ENCODE measurements at regions not wholly inside any gene's neighbourhood (a gene's known extent, or its start where the extent isn't known, plus 50 kb on each side); places are given as distances from the start of the nearest gene placed in this dataset.

DNA sequence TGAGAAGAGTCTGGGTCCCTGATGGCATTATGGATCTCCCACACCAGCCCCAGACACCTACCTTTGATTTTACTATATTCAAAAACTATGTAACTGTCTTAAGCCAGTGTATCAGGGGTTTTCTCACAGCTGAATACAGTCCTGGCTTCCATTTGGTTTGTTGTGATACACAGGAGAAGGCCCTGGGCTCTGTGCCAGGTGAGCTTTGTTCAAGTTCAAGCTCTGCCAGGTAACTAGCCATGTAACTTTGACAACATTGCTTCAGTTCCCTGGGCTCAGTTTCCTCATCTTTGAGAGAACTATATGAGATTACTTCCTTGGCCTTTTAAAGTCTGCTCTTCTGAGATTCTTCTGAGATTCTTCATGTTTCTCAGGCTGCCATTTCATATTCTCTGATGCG lies 327.5 kb upstream of the TENM4 start:
- DNase-seq (ENCODE audit: extremely low read depth, low read depth): no peak
- TF ChIP-seq, protein P1, sequence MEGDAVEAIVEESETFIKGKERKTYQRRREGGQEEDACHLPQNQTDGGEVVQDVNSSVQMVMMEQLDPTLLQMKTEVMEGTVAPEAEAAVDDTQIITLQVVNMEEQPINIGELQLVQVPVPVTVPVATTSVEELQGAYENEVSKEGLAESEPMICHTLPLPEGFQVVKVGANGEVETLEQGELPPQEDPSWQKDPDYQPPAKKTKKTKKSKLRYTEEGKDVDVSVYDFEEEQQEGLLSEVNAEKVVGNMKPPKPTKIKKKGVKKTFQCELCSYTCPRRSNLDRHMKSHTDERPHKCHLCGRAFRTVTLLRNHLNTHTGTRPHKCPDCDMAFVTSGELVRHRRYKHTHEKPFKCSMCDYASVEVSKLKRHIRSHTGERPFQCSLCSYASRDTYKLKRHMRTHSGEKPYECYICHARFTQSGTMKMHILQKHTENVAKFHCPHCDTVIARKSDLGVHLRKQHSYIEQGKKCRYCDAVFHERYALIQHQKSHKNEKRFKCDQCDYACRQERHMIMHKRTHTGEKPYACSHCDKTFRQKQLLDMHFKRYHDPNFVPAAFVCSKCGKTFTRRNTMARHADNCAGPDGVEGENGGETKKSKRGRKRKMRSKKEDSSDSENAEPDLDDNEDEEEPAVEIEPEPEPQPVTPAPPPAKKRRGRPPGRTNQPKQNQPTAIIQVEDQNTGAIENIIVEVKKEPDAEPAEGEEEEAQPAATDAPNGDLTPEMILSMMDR (IDR thresholded peaks at IDR 0.05; ENCODE audit: low read depth, low read length, missing control alignments): no peak

DNA sequence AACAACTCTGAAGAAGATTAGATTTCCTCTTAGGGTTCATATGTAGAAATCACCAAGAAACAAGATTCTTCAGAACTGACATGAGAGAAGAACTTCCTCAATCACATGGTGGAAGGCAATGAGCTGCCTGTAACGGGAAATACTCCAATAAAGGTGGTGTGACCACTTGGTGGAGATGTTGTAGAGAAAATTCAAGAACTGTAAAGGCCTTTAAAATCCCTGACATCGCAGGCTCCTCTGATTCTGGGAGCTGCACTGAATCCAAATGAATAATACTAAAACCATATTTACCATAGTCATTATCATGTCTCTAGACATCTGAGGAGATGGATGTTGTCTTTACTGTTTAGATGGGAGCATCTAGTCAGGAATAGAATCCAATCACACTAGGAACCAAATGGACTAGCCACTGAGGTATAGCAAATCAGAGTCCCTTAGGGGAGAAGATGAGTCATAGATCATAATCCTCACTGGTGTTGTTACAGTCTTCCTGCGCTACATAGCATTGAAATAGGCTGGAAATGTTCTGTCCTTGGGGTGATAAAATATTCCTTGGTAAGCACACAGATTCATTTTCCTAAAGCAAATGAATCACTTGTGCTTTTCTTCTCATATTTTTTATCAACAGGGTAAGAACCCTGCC lies 321.6 kb upstream of the TENM4 start:
- TF ChIP-seq, protein P1 (IDR thresholded peaks at IDR 0.05; ENCODE audit: low read depth, low read length, missing control alignments): no peak
- DNase-seq (ENCODE audit: extremely low read depth, low read depth): no peak
- H3K4me3 ChIP-seq (replicated peaks; ENCODE audit: low read depth, low read length): no peak overlapping the region

More for the DNA sequence above, 327.5 kb upstream of the TENM4 start:
- H3K4me3 ChIP-seq (replicated peaks; ENCODE audit: low read depth, low read length): no peak overlapping the region

DNA sequence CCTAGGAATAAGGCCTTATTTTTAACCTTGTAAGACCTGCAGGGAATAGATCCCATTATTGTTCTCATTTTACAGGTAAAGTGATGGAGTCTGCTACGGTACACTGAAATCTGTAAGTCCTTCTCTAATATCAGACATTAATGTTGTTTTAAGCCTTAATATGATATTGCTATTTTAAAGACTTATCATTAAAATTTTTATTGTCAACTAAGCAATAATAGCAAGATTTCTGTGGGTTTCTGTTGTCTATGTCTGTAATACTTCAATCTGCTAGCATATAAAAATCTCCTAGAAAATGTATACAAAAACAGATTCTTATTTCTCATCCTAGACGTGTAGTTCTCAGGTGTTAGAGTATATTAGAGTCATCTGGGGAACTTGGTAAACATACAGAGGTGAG lies 317.5 kb upstream of the TENM4 start:
- no peak overlapping the region for H3K4me3 ChIP-seq (replicated peaks; ENCODE audit: low read depth, low read length)
- TF ChIP-seq, protein P1 (IDR thresholded peaks at IDR 0.05; ENCODE audit: low read depth, low read length, missing control alignments): no peak
- no peak for DNase-seq (ENCODE audit: extremely low read depth, low read depth)

DNA sequence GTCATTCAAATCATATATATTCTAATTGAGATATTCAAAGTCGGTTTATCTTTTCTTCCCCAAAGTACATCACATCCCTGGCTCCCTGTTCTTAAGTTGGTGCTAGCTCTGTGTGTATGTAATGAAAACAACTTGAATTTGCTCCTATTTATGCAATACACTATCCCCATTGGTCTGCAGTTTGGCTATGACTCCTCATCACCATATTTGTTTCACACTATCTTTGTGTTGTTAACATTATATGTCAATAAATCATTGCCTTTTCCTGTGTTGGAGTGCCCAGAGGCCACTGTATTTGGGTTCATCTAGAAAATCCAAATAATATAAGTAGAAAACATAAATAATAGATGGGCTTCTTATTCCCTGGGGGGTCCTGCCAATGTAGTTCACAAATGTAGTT lies 306.6 kb upstream of the TENM4 start:
- no peak for DNase-seq (ENCODE audit: extremely low read depth, low read depth)
- TF ChIP-seq, protein P1 (IDR thresholded peaks at IDR 0.05; ENCODE audit: low read depth, low read length, missing control alignments): no peak
- H3K4me3 ChIP-seq (replicated peaks; ENCODE audit: low read depth, low read length): no peak overlapping the region

DNA sequence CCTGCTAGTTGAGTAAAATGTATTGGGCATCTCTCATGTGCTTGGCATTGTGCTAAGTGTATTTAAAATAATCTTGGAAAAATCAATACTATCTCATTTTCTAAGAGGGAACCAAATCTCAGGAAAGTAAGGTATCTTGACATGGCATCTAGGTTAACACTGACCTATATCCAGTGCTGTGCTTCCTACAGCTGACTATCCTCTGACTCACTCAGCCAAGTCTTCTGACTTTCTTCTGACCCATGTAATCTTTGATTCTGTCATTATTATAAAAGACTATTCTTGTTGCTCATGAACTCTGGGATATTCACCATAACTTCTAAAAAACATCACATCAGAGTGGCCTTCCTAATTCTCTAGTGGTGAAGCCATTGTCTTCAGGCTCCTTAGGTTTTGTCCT lies 304.1 kb upstream of the TENM4 start:
- TF ChIP-seq, protein P1 (IDR thresholded peaks at IDR 0.05; ENCODE audit: low read depth, low read length, missing control alignments): no peak
- no peak overlapping the region for H3K4me3 ChIP-seq (replicated peaks; ENCODE audit: low read depth, low read length)
- DNase-seq (ENCODE audit: extremely low read depth, low read depth): no peak

DNA sequence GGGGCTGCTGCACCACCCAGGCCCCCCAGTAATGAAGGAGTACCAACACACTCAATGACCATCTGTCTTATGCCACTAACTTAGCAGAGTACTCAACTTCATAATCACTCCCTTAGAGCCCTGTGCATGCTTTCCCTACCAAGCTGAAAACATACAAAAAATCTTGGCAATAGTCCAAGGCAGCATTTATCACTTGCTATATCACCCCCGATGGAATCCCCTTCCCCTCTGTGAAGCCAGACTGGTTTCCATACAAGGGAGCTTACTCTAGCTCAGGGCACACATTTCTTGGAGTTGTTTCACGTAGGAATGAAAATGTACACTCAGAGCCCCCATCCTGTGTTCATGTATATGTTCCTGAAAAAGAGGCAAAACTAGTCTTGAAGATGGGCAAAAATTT lies 301.3 kb upstream of the TENM4 start:
- no peak overlapping the region for H3K4me3 ChIP-seq (replicated peaks; ENCODE audit: low read depth, low read length)
- TF ChIP-seq, protein P1 (IDR thresholded peaks at IDR 0.05; ENCODE audit: low read depth, low read length, missing control alignments): no peak
- DNase-seq (ENCODE audit: extremely low read depth, low read depth): no peak

DNA sequence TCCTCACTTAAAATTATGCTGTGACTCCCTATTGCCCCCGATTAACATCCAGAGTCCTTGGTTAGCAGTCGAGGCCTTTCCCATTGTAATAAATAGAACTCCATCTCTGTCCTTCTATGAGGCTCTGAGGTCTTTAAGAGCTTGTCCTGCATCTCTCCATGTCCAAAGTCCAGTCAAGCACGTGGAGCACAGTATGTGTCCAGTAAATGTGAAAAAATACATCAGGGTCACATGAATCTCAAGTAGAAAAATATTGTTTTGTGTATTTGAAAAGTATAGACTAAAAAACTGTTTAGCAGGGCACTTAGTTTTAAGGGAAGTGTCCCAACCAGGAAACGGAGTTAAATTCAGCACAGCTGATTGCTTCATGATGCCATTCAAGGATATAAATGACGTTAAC lies 298.8 kb upstream of the TENM4 start:
- no peak for DNase-seq (ENCODE audit: extremely low read depth, low read depth)
- TF ChIP-seq, protein P1 (IDR thresholded peaks at IDR 0.05; ENCODE audit: low read depth, low read length, missing control alignments): no peak
- H3K4me3 ChIP-seq (replicated peaks; ENCODE audit: low read depth, low read length): no peak overlapping the region

Data from HFF-Myc (cell line).